Activated naive CD4-positive, alpha-beta T cell (primary cell): ENCODE measurements at regions not wholly inside any gene's neighbourhood (a gene's known extent, or its start where the extent isn't known, plus 50 kb on each side); places are given as distances from the start of the nearest gene placed in this dataset.

Experiments
- DNase-seq, 4 experiments: peaks; one replicate each; lab custom pipeline; 2025; lab: John Stamatoyannopoulos, UW

DNA sequence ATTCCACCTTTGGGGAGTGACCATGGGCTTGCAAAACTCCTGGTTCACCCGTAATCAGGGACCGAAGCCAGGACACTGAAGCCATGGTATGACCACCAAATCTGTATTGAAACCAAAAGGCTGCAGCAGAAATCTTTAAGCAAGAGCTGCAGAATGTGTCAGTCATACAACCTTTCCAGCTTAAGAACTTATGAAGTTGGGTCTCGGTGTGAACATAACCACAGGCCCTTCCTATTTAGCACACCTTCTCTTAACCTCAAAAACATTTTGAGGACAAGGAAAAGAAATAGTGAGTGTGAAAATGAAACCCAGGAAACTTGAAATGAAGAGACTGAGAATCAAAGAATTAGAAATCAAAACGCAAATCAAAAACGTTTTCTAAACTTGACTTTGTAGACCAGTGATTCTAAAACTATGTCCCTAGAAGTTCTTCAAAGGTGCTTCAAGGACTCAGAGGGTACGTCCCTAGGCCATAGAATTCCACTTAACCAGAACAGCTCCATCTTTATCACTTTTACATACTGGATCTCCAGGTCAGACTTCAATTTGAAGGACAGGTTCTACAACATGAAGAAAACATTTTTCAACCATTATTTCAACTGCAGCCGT is 231.6 kb upstream of the GRIP1 start:
- DNase-seq, result no peak

DNA sequence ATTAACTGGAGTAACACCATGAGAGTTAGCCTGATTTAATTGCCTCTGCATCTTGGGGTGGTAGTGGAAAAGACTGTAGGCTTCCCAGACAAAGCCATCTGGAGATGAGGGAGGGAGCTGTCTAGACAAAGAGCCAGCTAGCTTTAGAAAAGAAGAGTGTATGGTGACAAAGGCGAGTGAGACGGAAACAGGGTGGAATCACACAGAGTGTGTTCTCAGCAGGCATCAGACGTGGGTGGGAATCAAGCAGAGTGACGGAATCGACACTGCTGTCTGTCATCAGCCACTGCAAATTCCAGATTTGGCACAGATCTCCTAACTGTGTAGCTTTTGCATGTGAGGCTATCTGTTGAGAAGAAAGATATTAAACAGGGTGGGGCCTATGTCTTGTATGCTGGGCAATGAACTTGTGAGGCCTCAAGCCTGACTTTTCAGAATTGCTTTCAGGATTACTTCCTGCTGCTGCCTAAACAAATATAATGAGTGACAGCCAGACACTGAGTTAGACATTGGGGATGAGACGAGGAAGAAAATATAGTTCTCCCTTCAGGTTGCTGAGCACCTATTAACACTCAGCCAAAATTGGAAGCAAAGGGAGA is 236.5 kb upstream of the GRIP1 start:
- no peak for DNase-seq

DNA sequence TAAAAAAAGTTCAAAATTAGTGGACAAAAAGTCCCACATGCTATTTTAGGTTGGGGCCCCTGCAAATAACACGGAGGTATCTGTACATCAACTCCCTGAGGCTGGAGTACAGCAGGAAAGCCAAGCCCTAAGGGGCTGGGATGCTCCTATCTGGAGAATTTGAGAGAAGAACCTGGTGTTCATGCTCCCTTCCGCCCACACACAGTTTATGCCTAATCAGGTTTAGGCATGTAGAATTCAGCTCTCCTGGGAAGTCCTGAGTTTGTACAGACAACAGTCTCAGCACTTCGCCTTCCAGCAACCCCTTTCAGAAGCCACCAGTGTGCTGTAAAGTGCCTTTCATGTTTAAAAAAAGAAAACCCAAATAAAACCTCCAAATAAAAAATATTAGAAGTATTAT is 237.3 kb upstream of the GRIP1 start:
- no peak for DNase-seq

DNA sequence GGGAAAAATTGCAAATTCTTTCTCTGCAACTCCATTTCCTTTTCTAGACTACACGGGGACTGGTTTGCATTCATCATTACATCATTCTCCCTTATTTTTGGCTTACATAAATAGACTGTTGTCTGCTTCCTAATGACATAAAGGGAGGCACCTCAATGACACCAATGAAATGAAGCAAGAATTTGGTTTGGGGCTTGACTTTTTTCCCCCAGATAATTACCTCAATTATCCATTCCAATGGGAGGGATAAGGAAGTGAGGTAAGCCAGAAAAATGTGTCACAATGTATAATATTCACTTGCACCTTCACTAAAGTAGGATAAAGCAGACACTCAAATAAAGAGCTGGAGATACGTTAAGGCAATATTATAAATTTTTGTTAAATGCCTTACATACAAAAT is 240.6 kb upstream of the GRIP1 start:
- DNase-seq, result no peak

DNA sequence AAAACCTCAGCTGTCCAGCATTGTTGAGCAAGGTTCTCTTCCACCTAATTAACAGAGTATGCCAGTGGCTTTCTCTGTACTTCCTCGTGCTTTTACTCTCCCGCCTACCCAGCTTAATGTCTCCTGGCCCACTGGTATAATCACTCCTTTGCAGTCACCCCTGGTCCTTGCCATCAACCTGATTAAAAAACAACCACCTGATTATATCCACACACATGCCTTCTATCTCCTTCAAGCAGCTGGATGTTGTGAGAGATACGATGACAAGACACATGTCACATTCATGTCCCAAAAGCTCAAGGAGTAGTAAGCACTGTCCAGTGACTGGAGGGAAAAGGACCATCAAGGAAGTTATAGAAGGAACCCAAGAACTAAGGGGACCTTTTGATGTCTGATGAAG is 241.3 kb upstream of the GRIP1 start:
- no peak for DNase-seq

DNA sequence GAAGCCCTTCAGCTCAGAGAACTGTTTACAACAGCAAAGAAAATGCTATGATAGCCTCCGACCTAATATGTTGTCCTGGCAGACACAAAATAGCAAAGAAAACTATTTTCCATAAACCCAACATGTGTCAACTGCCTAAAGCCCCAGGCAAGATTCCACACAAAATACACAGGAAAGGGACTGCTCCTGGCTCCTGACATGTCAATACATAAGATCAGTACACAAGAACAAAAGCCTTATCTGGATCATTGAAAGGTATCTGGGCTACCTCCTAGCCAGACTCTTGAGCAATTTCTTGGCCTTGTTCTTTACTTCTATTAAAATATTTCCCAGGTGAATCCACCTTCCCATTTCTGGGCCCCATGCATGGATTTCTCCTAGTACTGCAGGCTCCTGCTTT is 242.3 kb upstream of the GRIP1 start:
- DNase-seq, result no peak

DNA sequence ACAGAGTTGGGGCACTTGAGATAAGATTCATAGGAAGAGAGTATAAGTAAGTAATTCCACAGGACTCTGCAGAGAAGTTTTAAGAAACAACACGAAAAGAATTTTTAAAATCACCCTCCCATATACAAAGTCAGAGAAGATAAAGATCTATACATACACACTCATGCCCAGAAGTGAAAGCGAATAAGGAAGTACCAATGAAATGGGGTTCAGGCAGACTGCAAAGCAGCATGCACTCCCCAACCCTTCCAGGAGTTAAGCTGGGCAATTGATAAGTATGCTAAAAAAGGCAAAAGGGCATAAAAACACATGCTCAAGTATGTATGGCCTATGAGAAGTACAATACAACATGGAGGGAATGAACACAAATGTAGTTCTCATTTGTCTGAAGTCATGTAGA is 246.2 kb upstream of the GRIP1 start:
- DNase-seq, result no peak

DNA sequence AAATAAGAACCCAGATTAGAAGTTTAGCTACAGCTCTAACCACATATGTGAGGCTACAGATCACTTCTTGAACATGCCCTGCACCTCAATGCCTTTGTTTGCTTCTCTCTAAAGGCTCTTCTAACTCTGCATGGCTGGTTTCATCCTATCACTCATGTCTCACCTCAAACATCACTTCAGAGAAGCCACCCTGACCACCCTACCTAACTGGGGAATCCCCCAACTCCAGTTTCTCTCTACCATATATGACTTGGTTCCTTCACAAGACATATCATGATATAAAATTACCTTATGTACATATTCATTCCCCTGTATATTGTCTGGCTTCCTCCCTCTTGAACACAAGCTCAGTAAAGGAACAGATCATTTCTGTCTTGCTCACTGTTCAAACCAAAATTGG is 250.2 kb upstream of the GRIP1 start:
- DNase-seq, result no peak

DNA sequence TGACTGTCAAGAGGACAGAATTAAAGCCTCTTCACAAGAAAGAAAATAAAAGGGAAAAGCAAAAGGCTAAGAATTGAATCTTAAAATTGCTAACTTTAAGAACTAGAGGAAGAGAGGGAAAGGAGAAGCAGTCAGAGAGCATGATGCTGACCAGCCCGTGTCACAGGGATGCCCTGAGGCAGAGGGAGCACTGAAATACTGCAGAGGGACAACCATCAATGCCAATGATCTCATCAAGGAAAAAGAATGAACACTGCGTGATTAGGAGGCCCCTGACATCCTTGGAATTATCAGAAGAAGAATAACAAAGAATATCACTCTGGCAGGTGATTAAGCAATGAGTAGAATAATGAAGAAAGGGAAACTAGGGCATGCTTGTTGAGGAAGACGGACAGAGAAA is 252.2 kb upstream of the GRIP1 start:
- DNase-seq, result no peak

DNA sequence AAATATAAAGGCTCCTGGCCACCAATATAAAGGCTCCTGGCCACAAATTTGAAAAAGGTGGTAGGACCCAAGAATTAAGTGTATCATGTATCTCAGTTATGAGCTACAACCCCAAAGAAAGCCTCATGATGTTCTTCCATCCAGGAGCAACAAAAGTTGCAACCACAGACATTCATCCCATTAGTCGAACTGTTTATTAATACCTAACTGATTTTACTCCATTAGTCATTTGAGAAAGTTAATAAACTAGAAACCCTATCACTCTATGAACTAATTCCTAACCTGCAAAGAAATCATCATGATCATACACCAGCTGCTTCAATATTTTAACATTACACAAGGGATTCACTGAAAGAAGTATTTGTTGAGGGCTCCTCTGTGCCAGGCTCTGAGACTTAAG is 253.2 kb upstream of the GRIP1 start:
- DNase-seq, result no peak

DNA sequence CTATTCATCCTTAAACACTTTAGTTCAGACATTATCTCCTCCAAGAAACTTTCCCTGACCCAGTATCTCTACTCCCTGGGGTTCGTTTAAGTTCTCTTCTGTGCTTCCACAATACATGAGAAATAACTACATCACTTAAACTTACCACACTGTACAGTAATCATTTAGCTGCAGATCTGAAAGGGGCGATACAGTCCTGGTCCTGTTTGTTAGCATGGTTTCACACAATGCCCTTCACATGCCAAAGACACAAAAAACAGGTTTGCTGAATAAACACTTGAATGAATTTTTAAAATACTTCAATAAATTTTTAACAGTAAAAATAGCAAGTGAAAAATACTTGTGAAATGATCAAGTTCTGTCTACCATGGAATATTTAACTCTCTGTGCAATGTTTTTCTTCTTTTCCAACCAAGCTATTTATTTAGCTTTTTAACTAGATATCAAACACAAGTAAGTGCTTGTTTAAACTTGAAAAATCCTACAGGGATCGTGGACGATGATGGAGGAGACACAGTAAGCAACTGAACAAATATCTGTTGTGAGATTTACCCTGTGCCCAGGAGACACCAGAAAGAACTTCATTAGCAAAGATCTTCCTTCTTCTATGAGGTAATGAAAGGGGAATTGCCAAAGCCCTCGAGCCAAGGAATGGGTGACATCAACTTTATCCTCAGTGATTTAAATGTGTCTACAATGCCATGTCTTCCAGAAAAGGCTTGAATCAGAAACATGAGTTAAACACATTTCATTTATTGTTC is 255.6 kb upstream of the GRIP1 start:
- DNase-seq, result no peak

DNA sequence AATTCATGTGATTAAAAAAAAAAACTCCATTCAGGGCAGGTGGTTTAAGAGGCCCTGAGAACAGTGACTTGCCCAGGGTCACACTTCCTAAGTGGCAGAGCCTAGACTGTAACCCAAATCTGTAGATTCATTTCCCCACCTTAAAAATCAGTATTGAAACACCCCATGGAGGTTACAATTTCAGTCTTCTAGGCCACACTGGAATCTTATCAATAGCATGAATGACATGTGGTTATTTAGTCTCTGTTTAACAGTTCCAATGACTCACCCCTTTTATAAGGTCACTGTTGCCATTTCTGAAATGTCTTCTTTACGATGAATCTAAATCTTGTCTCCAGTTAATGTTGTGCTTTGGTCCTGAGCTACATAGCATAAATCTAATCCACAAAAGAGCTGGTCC is 262.3 kb upstream of the GRIP1 start:
- no peak for DNase-seq

DNA sequence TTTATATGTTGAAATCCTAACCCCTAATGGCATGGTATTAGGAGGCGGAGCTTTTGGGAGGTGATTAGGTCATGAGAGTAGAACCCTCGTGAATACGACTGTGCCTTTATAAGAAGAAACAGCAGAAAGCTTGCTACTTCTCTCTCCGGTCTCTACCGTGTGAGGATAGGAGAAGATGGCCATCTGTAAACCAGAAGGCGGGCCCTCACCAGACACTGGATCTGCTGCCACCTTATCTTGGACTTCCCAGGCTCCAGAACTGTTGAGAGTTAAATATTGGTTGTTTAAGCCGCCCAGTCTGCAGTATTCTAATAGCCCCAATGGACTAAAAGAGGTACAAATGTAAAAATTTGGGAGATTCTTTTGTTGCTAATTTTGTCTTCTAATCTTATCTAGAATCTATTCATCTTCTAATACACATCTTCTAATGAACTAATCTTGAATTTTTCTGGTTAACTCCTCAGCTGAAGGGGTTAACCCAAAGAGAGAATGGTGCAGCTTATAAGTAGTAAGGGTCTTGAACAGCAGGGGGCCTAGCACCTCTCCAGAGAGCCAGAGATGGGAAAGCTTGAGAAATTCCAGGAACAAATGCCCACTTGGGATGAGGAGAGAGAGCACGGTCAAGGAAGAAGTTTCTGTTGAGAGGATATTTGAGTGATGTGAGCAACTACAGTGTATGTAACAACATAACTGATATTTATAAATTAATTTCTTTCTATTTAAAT is 264.0 kb upstream of the GRIP1 start:
- no peak for DNase-seq

DNA sequence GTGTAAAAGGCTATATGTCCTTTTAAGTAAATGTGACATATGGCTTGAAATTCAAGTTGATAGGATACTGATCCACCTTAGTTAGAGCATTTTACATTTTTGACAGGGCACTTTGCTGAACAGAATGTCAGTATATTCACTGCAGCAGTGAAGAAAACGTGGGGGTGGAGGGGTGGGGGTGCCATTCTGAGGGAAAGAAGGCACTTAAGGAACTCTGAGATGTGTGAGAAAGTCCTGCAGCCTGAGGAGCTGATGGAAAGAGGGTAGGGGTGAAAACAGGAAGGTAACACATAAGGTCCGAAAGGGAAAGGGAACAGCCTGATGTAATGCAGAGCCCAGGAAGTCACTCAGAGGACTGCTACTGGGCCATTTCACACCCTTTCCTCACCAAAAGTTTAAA is 265.5 kb upstream of the GRIP1 start:
- no peak for DNase-seq

DNA sequence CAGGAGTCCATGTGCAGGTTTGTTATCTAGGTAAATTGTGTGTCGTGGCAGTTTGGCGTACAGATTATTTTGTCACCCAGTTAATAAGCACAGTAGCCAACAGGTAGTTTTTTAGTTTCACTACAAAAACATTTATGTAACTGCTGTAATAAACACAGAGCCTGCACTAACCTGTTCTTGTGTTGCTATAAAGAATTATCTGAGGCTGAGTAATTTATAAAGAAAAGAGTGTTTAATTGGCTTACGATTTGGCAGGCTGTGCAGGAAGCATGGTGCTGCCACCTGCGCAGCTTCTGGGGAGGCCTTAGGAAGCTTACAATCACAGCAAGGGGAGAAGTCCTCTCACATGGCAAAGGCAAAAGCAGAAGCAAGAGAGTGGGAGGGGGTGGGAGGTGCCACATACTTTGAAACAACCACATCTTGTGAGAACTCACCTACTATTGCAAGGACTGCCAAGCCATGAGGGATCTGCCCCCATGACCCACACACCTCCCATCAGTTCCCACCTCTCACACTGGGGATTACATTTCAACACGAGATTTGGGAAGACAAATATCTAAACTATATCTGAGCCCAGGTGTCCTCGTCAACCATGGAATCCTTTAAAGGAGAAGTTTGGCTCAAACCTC is 266.4 kb upstream of the GRIP1 start:
- no peak for DNase-seq

DNA sequence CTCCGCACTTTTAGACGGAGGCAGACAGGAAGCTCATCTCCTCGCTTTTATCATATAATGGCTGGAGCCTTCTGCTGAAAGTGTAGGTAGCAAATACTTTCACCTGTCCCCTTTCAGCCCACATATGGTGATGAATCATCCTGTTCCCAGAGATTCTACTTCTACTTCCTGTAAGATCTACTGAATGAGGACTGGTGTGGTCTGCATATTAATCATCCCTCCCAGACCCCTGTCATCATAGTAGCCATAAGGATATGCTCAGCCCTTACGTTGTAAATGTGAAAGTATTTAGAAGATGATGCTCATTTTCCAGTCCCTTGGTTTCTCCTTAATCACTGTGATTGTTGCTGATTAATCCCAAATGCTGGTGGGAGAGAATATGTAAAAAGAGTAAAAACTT is 268.2 kb upstream of the GRIP1 start:
- DNase-seq, result no peak

DNA sequence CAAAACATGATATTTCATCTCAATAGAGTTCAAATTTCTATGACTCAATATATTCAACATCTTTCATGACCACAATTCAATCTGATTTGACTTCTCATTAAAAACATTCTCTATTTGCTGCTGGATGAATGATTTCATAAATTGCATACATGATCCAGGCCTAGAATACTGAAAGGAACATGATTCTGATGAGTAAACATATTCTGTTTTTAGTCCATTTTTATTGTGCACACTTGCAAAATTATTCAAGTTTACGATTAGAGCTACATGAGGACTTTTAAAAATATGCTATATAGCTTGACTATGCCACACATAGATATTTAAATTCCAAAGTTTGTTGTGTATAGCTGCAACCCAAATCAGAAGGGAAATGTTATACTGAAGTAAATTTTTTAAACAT is 273.8 kb upstream of the GRIP1 start:
- no peak for DNase-seq

DNA sequence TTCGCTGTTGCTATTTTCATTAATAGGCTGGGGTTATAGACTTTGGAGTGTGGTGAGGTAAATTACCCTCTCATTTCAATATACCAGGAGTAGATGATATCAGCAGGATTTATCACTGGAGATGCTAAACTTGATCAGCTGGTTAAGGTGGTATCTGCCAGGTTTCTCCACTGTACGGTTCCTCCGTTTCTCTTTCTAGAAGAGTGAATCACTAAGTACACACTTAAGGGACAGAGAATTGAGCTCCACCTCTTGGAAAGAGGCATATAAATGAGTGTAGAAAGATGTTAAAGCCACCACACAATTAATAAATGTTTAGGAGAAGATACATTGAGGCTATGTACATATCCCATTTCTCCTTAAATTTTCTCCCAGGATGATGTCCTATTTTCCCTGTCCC is 277.4 kb upstream of the GRIP1 start:
- DNase-seq, result no peak

DNA sequence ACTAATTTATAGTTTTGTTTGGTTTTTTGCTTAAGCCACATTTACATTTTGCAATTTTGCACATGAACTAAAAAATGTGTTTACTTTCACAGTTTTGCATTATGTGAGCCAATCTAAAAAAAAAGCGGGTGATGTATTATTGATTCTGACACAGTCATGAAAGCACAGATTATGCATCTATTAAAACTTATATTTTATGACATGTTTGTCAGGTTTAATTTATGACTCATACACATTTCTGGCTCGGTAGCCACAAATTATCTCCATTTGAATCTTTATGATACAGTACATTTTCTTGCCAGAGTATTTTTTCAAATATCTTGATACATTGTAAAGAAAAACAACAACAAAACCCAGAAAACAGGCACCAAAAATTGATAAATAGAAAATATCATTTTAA is 280.4 kb upstream of the GRIP1 start:
- DNase-seq, result no peak

DNA sequence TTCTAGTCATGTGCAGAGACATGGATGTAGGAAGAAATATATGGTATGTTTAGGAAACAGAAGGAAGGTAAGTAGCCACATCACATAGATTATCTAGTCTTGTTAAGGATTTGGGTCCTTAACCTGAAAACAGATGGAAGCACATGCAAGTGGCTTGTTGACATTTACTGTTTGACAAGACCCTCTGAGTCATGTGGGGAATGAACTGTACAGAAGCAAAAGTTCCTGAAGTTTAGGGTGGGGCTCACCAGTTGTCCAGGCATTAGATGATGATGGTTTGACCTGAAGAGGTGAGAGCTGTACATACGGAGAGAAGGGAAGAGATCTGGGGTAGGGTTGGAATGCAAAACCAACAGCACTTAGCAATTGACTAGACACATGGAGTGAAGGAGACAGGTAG is 281.1 kb upstream of the GRIP1 start:
- no peak for DNase-seq

DNA sequence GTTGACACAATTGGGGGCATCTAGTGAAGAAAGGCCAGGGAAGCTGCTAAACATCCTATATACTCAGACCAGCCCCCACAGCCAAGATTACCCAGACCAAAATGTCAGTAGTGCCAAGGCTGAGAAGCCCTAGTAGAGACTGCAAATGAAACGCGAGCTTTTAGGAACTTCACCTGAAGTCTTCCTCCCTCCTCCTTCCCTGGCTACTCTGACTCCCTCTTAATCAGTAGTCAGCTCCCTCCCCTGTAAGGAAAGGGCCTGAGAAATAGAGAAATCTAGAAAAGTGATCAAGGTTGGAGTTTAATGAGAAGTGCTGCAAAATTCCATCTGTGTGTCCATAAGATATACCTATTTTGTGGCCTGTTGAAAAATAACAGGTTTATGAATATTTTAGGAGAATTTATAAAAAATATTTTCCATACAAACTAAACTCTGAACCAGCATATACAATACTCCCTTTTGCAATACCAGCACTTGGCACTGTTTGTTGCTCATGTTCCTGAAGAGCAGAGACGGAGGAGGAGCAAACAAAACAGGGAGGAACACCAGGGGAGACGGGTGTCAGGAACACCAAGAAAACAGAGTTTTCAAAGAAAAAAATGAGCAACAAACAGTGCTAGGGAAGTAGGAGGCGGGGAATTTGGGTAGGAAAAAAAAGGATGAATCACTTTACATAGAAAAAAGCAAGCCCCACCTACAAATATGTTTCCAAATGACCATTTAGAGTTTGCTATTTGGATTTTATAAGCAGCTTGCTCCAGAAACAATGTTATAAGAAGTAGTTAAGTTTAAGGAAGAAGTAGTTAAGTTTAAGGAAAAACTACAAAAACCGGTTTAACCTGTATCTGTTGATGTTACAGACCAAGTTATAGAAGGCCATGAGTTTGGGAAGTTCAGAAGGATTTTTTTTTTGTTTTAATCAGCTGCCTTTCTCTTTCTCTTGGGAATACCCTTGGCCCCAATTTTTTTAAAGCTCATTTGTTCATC is 282.1 kb upstream of the GRIP1 start:
- no peak for DNase-seq
